ENCODE measurements at regions not wholly inside any gene's neighbourhood (a gene's known extent, or its start where the extent isn't known, plus 50 kb on each side); places are given as distances from the start of the nearest gene placed in this dataset.

DNA sequence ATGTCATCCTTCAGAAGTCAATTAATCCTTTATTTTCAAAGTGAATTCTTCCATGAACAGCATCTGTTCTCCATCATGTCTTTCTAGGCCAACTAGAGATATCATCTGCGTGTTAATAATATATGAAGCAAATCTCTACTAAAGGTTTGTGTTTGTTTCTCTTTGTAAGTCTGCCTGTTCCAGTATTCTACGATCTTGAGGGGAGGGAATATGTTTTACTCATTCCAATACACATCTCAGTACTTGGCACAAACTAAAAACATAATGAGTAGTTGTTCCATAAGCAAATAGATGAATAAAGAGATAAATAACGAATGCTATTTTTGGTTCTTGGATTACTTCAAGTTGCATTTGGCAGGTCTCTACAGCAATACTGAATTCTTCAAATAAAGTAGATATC lies 470.7 kb upstream of the GRIN3A start:
- H3K4me1 ChIP-seq (ENCODE audit: insufficient read depth, low read length) = no peaks in the 10 kb centered on the region
- 0% methylated on average over 3 of the region's 3 CpGs for WGBS (ENCODE audit: low lambda C conversion rate)
- no peak for FAIRE-seq

More for the DNA sequence above, 470.7 kb upstream of the GRIN3A start:
- no peak overlapping the region for H3K27ac ChIP-seq (ENCODE audit: extremely low read length, insufficient read depth, low read length)
- TF ChIP-seq ZNF768 (CRISPR knock-in tag; IDR thresholded peaks at IDR 0.05) = no peak
- TF ChIP-seq, protein P1, sequence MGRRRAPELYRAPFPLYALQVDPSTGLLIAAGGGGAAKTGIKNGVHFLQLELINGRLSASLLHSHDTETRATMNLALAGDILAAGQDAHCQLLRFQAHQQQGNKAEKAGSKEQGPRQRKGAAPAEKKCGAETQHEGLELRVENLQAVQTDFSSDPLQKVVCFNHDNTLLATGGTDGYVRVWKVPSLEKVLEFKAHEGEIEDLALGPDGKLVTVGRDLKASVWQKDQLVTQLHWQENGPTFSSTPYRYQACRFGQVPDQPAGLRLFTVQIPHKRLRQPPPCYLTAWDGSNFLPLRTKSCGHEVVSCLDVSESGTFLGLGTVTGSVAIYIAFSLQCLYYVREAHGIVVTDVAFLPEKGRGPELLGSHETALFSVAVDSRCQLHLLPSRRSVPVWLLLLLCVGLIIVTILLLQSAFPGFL (CRISPR knock-in tag; IDR thresholded peaks at IDR 0.05) = no peak
- TF ChIP-seq, protein P2, sequence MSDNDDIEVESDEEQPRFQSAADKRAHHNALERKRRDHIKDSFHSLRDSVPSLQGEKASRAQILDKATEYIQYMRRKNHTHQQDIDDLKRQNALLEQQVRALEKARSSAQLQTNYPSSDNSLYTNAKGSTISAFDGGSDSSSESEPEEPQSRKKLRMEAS (IDR thresholded peaks at IDR 0.05) = no peak
- TF ChIP-seq MBD4 (IDR thresholded peaks at IDR 0.05; ENCODE audit: borderline replicate concordance, low read length) = no peak
- no peak for TF ChIP-seq ZNF225 (CRISPR knock-in tag; IDR thresholded peaks at IDR 0.05)
- TF ChIP-seq GPN1 (CRISPR knock-in tag; IDR thresholded peaks at IDR 0.05; ENCODE audit: borderline replicate concordance) = no peak
- TF ChIP-seq, protein P3, sequence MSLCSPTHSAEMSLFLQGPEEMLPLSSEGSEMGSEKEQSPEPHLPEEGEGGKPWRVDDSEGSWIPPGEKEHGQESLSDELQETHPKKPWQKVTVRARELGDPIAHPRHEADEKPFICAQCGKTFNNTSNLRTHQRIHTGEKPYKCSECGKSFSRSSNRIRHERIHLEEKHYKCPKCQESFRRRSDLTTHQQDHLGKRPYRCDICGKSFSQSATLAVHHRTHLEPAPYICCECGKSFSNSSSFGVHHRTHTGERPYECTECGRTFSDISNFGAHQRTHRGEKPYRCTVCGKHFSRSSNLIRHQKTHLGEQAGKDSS (CRISPR knock-in tag; IDR thresholded peaks at IDR 0.05; ENCODE audit: borderline replicate concordance, low read depth) = no peak
- TF ChIP-seq HIVEP1 (CRISPR knock-in tag; IDR thresholded peaks at IDR 0.05) = no peak
- no peak for TF ChIP-seq ZNF660 (CRISPR knock-in tag; IDR thresholded peaks at IDR 0.05; ENCODE audit: borderline replicate concordance, low read depth)
- TF ChIP-seq JDP2 (CRISPR knock-in tag; IDR thresholded peaks at IDR 0.05; ENCODE audit: borderline replicate concordance) = no peak
- TF ChIP-seq PLRG1 (conservative IDR thresholded peaks at IDR 0.05) = no peak
- TF ChIP-seq, protein P4, sequence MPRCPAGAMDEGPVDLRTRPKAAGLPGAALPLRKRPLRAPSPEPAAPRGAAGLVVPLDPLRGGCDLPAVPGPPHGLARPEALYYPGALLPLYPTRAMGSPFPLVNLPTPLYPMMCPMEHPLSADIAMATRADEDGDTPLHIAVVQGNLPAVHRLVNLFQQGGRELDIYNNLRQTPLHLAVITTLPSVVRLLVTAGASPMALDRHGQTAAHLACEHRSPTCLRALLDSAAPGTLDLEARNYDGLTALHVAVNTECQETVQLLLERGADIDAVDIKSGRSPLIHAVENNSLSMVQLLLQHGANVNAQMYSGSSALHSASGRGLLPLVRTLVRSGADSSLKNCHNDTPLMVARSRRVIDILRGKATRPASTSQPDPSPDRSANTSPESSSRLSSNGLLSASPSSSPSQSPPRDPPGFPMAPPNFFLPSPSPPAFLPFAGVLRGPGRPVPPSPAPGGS (CRISPR knock-in tag; IDR thresholded peaks at IDR 0.05) = no peak
- TF ChIP-seq, protein P5, sequence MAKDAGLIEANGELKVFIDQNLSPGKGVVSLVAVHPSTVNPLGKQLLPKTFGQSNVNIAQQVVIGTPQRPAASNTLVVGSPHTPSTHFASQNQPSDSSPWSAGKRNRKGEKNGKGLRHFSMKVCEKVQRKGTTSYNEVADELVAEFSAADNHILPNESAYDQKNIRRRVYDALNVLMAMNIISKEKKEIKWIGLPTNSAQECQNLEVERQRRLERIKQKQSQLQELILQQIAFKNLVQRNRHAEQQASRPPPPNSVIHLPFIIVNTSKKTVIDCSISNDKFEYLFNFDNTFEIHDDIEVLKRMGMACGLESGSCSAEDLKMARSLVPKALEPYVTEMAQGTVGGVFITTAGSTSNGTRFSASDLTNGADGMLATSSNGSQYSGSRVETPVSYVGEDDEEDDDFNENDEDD (CRISPR knock-in tag; IDR thresholded peaks at IDR 0.05; ENCODE audit: borderline replicate concordance) = no peak
- TF ChIP-seq TMF1 (CRISPR knock-in tag; IDR thresholded peaks at IDR 0.05; ENCODE audit: low read depth) = no peak
- no peak for TF ChIP-seq PHF5A (CRISPR knock-in tag; IDR thresholded peaks at IDR 0.05; ENCODE audit: low read depth, unreplicated experiment)
- in situ Hi-C loops (cut with HindIII; ENCODE audit: extremely low pct_ligation_motif_present, low pct_unique_long_range_greater_than_20kb) (no loop called here), intact Hi-C loops (cut with micrococcal nuclease; ENCODE audit: unreplicated experiment) (no loop called here)
- H3K27me3 ChIP-seq (ENCODE audit: control insufficient read depth in 1 of 2, insufficient read depth in 2 of 2, low read length in 2 of 2) = no peaks in the 10 kb centered on the region
- ChIA-PET POLR2A (no interaction called here), CTCF (ENCODE audit: low intra/inter-chr PET ratio, low total read pairs) (no interaction called here)
- no peak for DNase-seq (ENCODE audit: low spot score)
- no peak overlapping the region for H3K4me3 ChIP-seq (replicated peaks in 1 of 3; ENCODE audit: insufficient read depth in 1 of 3, low read depth in 2 of 3, low read length in 3 of 3)
- no peak overlapping the region for H2AFZ ChIP-seq (ENCODE audit: low read length)
- H3K36me3 ChIP-seq (replicated peaks in 1 of 2; ENCODE audit: control insufficient read depth in 1 of 2, insufficient read depth in 2 of 2, low read length in 2 of 2) = no peaks in the 10 kb centered on the region
- no peak overlapping the region for H3K4me2 ChIP-seq (ENCODE audit: low read depth, low read length)
- no TSS peak for BruUV-seq (replicated peaks)
- H3K79me2 ChIP-seq (ENCODE audit: insufficient read depth, low read length) = no peaks in the 10 kb centered on the region
- ATAC-seq = no peak
- H4K20me1 ChIP-seq (ENCODE audit: insufficient read depth, low read length) = no peaks in the 10 kb centered on the region
- H3K9ac ChIP-seq (ENCODE audit: insufficient read depth, low read depth, low read length) = no peak overlapping the region
- H3K9me3 ChIP-seq (ENCODE audit: low read length) = no peaks in the 10 kb centered on the region

Data from HepG2 (cell line).